ENCODE measurements at regions not wholly inside any gene's neighbourhood (a gene's known extent, or its start where the extent isn't known, plus 50 kb on each side); places are given as distances from the start of the nearest gene placed in this dataset.

- no peak overlapping the region for H3K27ac Mint-ChIP-seq
- intact Hi-C loops (cut with micrococcal nuclease) = no loop called here
Observed at GRCh38 chr5:8213701-8214240, 344.8 kb downstream of the MTRR start.

GRCh38 chr5:8216921-8217320 is 348.0 kb downstream of the MTRR start:
- no peak overlapping the region for H3K4me3 Mint-ChIP-seq
- DNase-seq = no peak
- Histone ChIP-seq H3K4me3 (ENCODE audit: low read length) (no peak overlapping the region), H3K27me3 (ENCODE audit: control insufficient read depth, insufficient read depth, low read length) (no peaks in the 10 kb centered on the region), H3K27ac (ENCODE audit: low read length) (no peak overlapping the region), H3K4me1 (ENCODE audit: control insufficient read depth, insufficient read depth, low read length) (no peaks in the 10 kb centered on the region), H3K9me3 (ENCODE audit: control insufficient read depth, insufficient read depth, low read length) (peaks cover 5% of the 10 kb centered on the region), H3K36me3 (ENCODE audit: control insufficient read depth, insufficient read depth, low read length) (no peaks in the 10 kb centered on the region)
- no peaks in the 10 kb centered on the region for H3K36me3 Mint-ChIP-seq
- H3K9me3 Mint-ChIP-seq = peaks cover 8 to 10% of the 10 kb centered on the region in 2 donors
- no peaks in the 10 kb centered on the region for H3K27me3 Mint-ChIP-seq (ENCODE audit: low read depth in 2 of 2)
- intact Hi-C loops (cut with micrococcal nuclease) = no loop called here
- no peak for ATAC-seq
- 88% methylated on average over 20 of the region's 20 CpGs for WGBS (ENCODE audit: insufficient coverage)
- H3K27ac Mint-ChIP-seq = no peak overlapping the region
- no peak for TF ChIP-seq CTCF (IDR thresholded peaks at IDR 0.05)
- no peaks in the 10 kb centered on the region for H3K4me1 Mint-ChIP-seq

More at GRCh38 chr5:8213701-8214240, 344.8 kb downstream of the MTRR start:
- H3K9me3 Mint-ChIP-seq = peaks cover 3 to 8% of the 10 kb centered on the region in 2 donors
- ATAC-seq (no peak), DNase-seq (no peak)
- Histone ChIP-seq H3K27ac (ENCODE audit: low read length) (no peak overlapping the region), H3K4me3 (ENCODE audit: low read length) (no peak overlapping the region), H3K36me3 (ENCODE audit: control insufficient read depth, insufficient read depth, low read length) (no peaks in the 10 kb centered on the region), H3K4me1 (ENCODE audit: control insufficient read depth, insufficient read depth, low read length) (no peaks in the 10 kb centered on the region), H3K9me3 (ENCODE audit: control insufficient read depth, insufficient read depth, low read length) (no peaks in the 10 kb centered on the region), H3K27me3 (ENCODE audit: control insufficient read depth, insufficient read depth, low read length) (no peaks in the 10 kb centered on the region)
- H3K4me1 Mint-ChIP-seq = no peaks in the 10 kb centered on the region
- no peak overlapping the region for H3K4me3 Mint-ChIP-seq
- 65% methylated on average over 7 of the region's 7 CpGs for WGBS (ENCODE audit: insufficient coverage)
- H3K36me3 Mint-ChIP-seq = no peaks in the 10 kb centered on the region
- TF ChIP-seq CTCF (IDR thresholded peaks at IDR 0.05) = no peak
- H3K27me3 Mint-ChIP-seq (ENCODE audit: low read depth in 2 of 2) = no peaks in the 10 kb centered on the region

- Histone ChIP-seq H3K27me3 (ENCODE audit: control insufficient read depth, insufficient read depth, low read length) (no peaks in the 10 kb centered on the region), H3K9me3 (ENCODE audit: control insufficient read depth, insufficient read depth, low read length) (peaks cover 4% of the 10 kb centered on the region), H3K4me3 (ENCODE audit: low read length) (no peak overlapping the region), H3K4me1 (ENCODE audit: control insufficient read depth, insufficient read depth, low read length) (no peaks in the 10 kb centered on the region), H3K27ac (ENCODE audit: low read length) (no peak overlapping the region), H3K36me3 (ENCODE audit: control insufficient read depth, insufficient read depth, low read length) (no peaks in the 10 kb centered on the region)
- peaks cover 7% of the 10 kb centered on the region for H3K36me3 Mint-ChIP-seq
- ATAC-seq (no peak), DNase-seq (no peak)
- peaks cover 19 to 22% of the 10 kb centered on the region in 2 donors for H3K9me3 Mint-ChIP-seq
- H3K27ac Mint-ChIP-seq = no peak overlapping the region
- no peaks in the 10 kb centered on the region for H3K27me3 Mint-ChIP-seq (ENCODE audit: low read depth in 2 of 2)
- H3K4me3 Mint-ChIP-seq = no peak overlapping the region
- TF ChIP-seq CTCF (IDR thresholded peaks at IDR 0.05) = no peak
- no peaks in the 10 kb centered on the region for H3K4me1 Mint-ChIP-seq
- intact Hi-C loops (cut with micrococcal nuclease) = no loop called here
- 90% methylated on average over 3 of the region's 3 CpGs for whole genome bisulfite sequencing (ENCODE audit: insufficient coverage)
Observed at GRCh38 chr5:8226148-8226547, 357.2 kb downstream of the MTRR start.

GRCh38 chr5:8227112-8227511 is 358.2 kb downstream of the MTRR start:
- DNase-seq (no peak), ATAC-seq (no peak)
- no peaks in the 10 kb centered on the region for H3K36me3 ChIP-seq (ENCODE audit: control insufficient read depth, insufficient read depth, low read length)
- Mint-ChIP-seq H3K4me1 (no peaks in the 10 kb centered on the region), H3K27me3 (ENCODE audit: low read depth in 2 of 2) (no peaks in the 10 kb centered on the region), H3K27ac (no peak overlapping the region), H3K4me3 (no peak overlapping the region), H3K9me3 (peaks cover 16 to 18% of the 10 kb centered on the region in 2 donors), H3K36me3 (peaks cover 7% of the 10 kb centered on the region)
- H3K4me1 ChIP-seq (ENCODE audit: control insufficient read depth, insufficient read depth, low read length) = no peaks in the 10 kb centered on the region
- TF ChIP-seq CTCF (IDR thresholded peaks at IDR 0.05) = no peak
- 78% methylated on average over 8 of the region's 8 CpGs for WGBS (ENCODE audit: insufficient coverage)
- no peaks in the 10 kb centered on the region for H3K27me3 ChIP-seq (ENCODE audit: control insufficient read depth, insufficient read depth, low read length)
- no peak overlapping the region for H3K27ac ChIP-seq (ENCODE audit: low read length)
- intact Hi-C loops (cut with micrococcal nuclease) = no loop called here
- H3K9me3 ChIP-seq (ENCODE audit: control insufficient read depth, insufficient read depth, low read length) = peaks cover 4% of the 10 kb centered on the region
- no peak overlapping the region for H3K4me3 ChIP-seq (ENCODE audit: low read length)

All from natural killer cell (primary cell).